Mucosa of descending colon (tissue), 3 donors: ENCODE measurements at regions not wholly inside any gene's neighbourhood (a gene's known extent, or its start where the extent isn't known, plus 50 kb on each side); places are given as distances from the start of the nearest gene placed in this dataset.

Experiments used
- ATAC-seq: fragments of 200-7000 bp; cut with Tn5 transposase; one replicate; pipeline ENCODE4 v1.9.1; 2020; ENCODE audit warnings: mild to moderate bottlenecking, moderate library complexity
- DNase-seq, 3 donors: peaks; one replicate each; pipeline ENCODE4 v3.0.0-alpha.2; 2020
- H3K36me3 ChIP-seq: fragments of 200-600 bp; one replicate; pipeline ENCODE4 v1.8.0; 2021; ENCODE audit warnings: low read depth, mild to moderate bottlenecking
- H3K4me1 ChIP-seq: fragments of 200-600 bp; one replicate; pipeline ENCODE4 v1.8.0; 2021; ENCODE audit warnings: low read depth, mild to moderate bottlenecking
- H3K4me3 ChIP-seq: fragments of 200-600 bp; one replicate; pipeline ENCODE4 v1.8.0; 2021; ENCODE audit warnings: mild to moderate bottlenecking
- H3K9me3 ChIP-seq: fragments of 200-600 bp; one replicate; pipeline ENCODE4 v1.8.0; 2021; ENCODE audit warnings: mild to moderate bottlenecking
- CTCF ChIP-seq: fragments of 200-600 bp; IDR thresholded peaks from one replicate; pipeline ENCODE4 v1.8.0; 2022; ENCODE audit warnings: antibody characterized with exemption, mild to moderate bottlenecking
- intact Hi-C, 2 donors: fragments of 100-400 bp; cut with DNase I in 1 of 2; cut with micrococcal nuclease in 1 of 2; formaldehyde crosslinking; loops; one replicate each; pipeline versions ENCODE4 v1.11.0 to v1.11.1; 2022; cut with DNase I, micrococcal nuclease
- donor health status: DM: no; HTN: no; CAD: no; lungs with moderate emphysema.
- donor health status: DM: no; HTN: no; CAD: no.
- donor health status: DM: no; HTN: yes; CAD: no.

- no peaks in the 10 kb centered on the region for H3K9me3 ChIP-seq
- intact Hi-C loops: no loop called here
- ATAC-seq (no peak), DNase-seq (no peak)
- no peaks in the 10 kb centered on the region for H3K4me1 ChIP-seq
- no peak overlapping the region for H3K4me3 ChIP-seq
- H3K36me3 ChIP-seq: no peaks in the 10 kb centered on the region
- TF ChIP-seq CTCF: no peak
Measured at GRCh38 chr11:19519912-19520641, 192.6 kb upstream of the NAV2 start.

- no peak overlapping the region for H3K4me3 ChIP-seq
- no peaks in the 10 kb centered on the region for H3K4me1 ChIP-seq
- no peaks in the 10 kb centered on the region for H3K9me3 ChIP-seq
- no peak for DNase-seq
- no peak for ATAC-seq
- intact Hi-C loops: no loop called here
- TF ChIP-seq CTCF: no peak
- H3K36me3 ChIP-seq: no peaks in the 10 kb centered on the region
Measured at GRCh38 chr11:19519353-19519752, 193.3 kb upstream of the NAV2 start.

- no peaks in the 10 kb centered on the region for H3K4me1 ChIP-seq
- H3K4me3 ChIP-seq: no peak overlapping the region
- TF ChIP-seq CTCF: no peak
- no peaks in the 10 kb centered on the region for H3K9me3 ChIP-seq
- DNase-seq (no peak), ATAC-seq (no peak)
- no peaks in the 10 kb centered on the region for H3K36me3 ChIP-seq
- intact Hi-C loops: no loop called here
Measured at GRCh38 chr11:19513253-19513652, 199.4 kb upstream of the NAV2 start.

GRCh38 chr11:19512618-19513017, 200.0 kb upstream of the NAV2 start:
- no peak overlapping the region for H3K4me3 ChIP-seq
- no peak for DNase-seq
- no peaks in the 10 kb centered on the region for H3K9me3 ChIP-seq
- H3K4me1 ChIP-seq: no peaks in the 10 kb centered on the region
- ATAC-seq: no peak
- no peak for TF ChIP-seq CTCF
- intact Hi-C loops: no loop called here
- H3K36me3 ChIP-seq: no peaks in the 10 kb centered on the region

GRCh38 chr11:19511413-19512183, 201.0 kb upstream of the NAV2 start:
- Histone ChIP-seq H3K4me3 (no peak overlapping the region), H3K4me1 (no peaks in the 10 kb centered on the region), H3K9me3 (no peaks in the 10 kb centered on the region), H3K36me3 (no peaks in the 10 kb centered on the region)
- no peak for TF ChIP-seq CTCF
- peak in 2 of 3 donors; percentile 6 to 58 for DNase-seq
- ATAC-seq: no peak
- intact Hi-C loops: no loop called here
